ENCODE measurements at regions not wholly inside any gene's neighbourhood (a gene's known extent, or its start where the extent isn't known, plus 50 kb on each side); places are given as distances from the start of the nearest gene placed in this dataset.

GRCh38 chr2:78408795-78409118, 616.7 kb upstream of the REG3G start:
- Histone ChIP-seq H3K36me3 (ENCODE audit: control insufficient read depth in 2 of 3, insufficient read depth in 3 of 3, low read length in 3 of 3) (no peaks in the 10 kb centered on the region), H3K27me3 (ENCODE audit: control insufficient read depth in 2 of 2, insufficient read depth in 2 of 2, low read length in 2 of 2) (no peaks in the 10 kb centered on the region), H3K4me1 (ENCODE audit: control insufficient read depth in 2 of 2, insufficient read depth in 2 of 2, low read length in 2 of 2) (no peaks in the 10 kb centered on the region), H3K4me3 (ENCODE audit: low read length) (no peak overlapping the region), H3K27ac (ENCODE audit: low read depth, low read length) (no peak overlapping the region), H3K9me3 (ENCODE audit: control insufficient read depth in 2 of 3, low read length in 3 of 3) (no peaks in the 10 kb centered on the region)
- H3K9me3 Mint-ChIP-seq, result peaks cover 2 to 17% (median 8%) of the 10 kb centered on the region in 11 donors
- CTCF ChIA-PET, result no interaction called here
- DNase-seq (no peak), ATAC-seq (no peak)
- H3K4me1 Mint-ChIP-seq, result no peaks in the 10 kb centered on the region
- intact Hi-C loops (cut with micrococcal nuclease), result no loop called here
- H3K27ac Mint-ChIP-seq, result no peak overlapping the region
- POLR2A ChIA-PET, result no interaction called here
- H3K4me3 Mint-ChIP-seq, result no peak overlapping the region
- H3K27me3 Mint-ChIP-seq, result no peaks in the 10 kb centered on the region
- no peaks in the 10 kb centered on the region for H3K36me3 Mint-ChIP-seq

- no peaks in the 10 kb centered on the region for H3K27me3 Mint-ChIP-seq
- H3K9me3 Mint-ChIP-seq, result peaks cover 2 to 17% (median 11%) of the 10 kb centered on the region in 11 donors
- H3K27ac Mint-ChIP-seq, result no peak overlapping the region
- H3K27me3 ChIP-seq (ENCODE audit: control insufficient read depth in 2 of 2, insufficient read depth in 2 of 2, low read length in 2 of 2), result no peaks in the 10 kb centered on the region
- no peak overlapping the region for H3K4me3 ChIP-seq (ENCODE audit: low read length)
- H3K27ac ChIP-seq (ENCODE audit: low read depth, low read length), result no peak overlapping the region
- H3K4me1 ChIP-seq (ENCODE audit: control insufficient read depth in 2 of 2, insufficient read depth in 2 of 2, low read length in 2 of 2), result no peaks in the 10 kb centered on the region
- no peaks in the 10 kb centered on the region for H3K36me3 Mint-ChIP-seq
- no peaks in the 10 kb centered on the region for H3K36me3 ChIP-seq (ENCODE audit: control insufficient read depth in 2 of 3, insufficient read depth in 3 of 3, low read length in 3 of 3)
- no peaks in the 10 kb centered on the region for H3K9me3 ChIP-seq (ENCODE audit: control insufficient read depth in 2 of 3, low read length in 3 of 3)
- POLR2A ChIA-PET, result no interaction called here
- CTCF ChIA-PET, result no interaction called here
- intact Hi-C loops (cut with micrococcal nuclease), result no loop called here
- DNase-seq (no peak), ATAC-seq (no peak)
- no peak overlapping the region for H3K4me3 Mint-ChIP-seq
- no peaks in the 10 kb centered on the region for H3K4me1 Mint-ChIP-seq
Measured at GRCh38 chr2:78411303-78411702, 614.2 kb upstream of the REG3G start.

GRCh38 chr2:78416625-78417300, 608.7 kb upstream of the REG3G start:
- no peak for DNase-seq
- CTCF ChIA-PET, result no interaction called here
- intact Hi-C loops (cut with micrococcal nuclease), result no loop called here
- Mint-ChIP-seq H3K9me3 (peaks cover 0 to 22% (median 7%) of the 10 kb centered on the region in 11 donors), H3K4me3 (no peak overlapping the region), H3K36me3 (no peaks in the 10 kb centered on the region), H3K27me3 (no peaks in the 10 kb centered on the region), H3K4me1 (no peaks in the 10 kb centered on the region), H3K27ac (no peak overlapping the region)
- Histone ChIP-seq H3K4me1 (ENCODE audit: control insufficient read depth in 2 of 2, insufficient read depth in 2 of 2, low read length in 2 of 2) (no peaks in the 10 kb centered on the region), H3K9me3 (ENCODE audit: control insufficient read depth in 2 of 3, low read length in 3 of 3) (no peaks in the 10 kb centered on the region), H3K4me3 (ENCODE audit: low read length) (no peak overlapping the region), H3K27me3 (ENCODE audit: control insufficient read depth in 2 of 2, insufficient read depth in 2 of 2, low read length in 2 of 2) (no peaks in the 10 kb centered on the region), H3K36me3 (ENCODE audit: control insufficient read depth in 2 of 3, insufficient read depth in 3 of 3, low read length in 3 of 3) (no peaks in the 10 kb centered on the region), H3K27ac (ENCODE audit: low read depth, low read length) (no peak overlapping the region)
- POLR2A ChIA-PET, result no interaction called here
- no peak for ATAC-seq

- Histone ChIP-seq H3K27ac (ENCODE audit: low read depth, low read length) (no peak overlapping the region), H3K4me3 (ENCODE audit: low read length) (no peak overlapping the region), H3K9me3 (ENCODE audit: control insufficient read depth in 2 of 3, low read length in 3 of 3) (no peaks in the 10 kb centered on the region), H3K27me3 (ENCODE audit: control insufficient read depth in 2 of 2, insufficient read depth in 2 of 2, low read length in 2 of 2) (no peaks in the 10 kb centered on the region), H3K36me3 (ENCODE audit: control insufficient read depth in 2 of 3, insufficient read depth in 3 of 3, low read length in 3 of 3) (no peaks in the 10 kb centered on the region), H3K4me1 (ENCODE audit: control insufficient read depth in 2 of 2, insufficient read depth in 2 of 2, low read length in 2 of 2) (no peaks in the 10 kb centered on the region)
- ChIA-PET POLR2A (no interaction called here), CTCF (no interaction called here)
- no peaks in the 10 kb centered on the region for H3K36me3 Mint-ChIP-seq
- intact Hi-C loops (cut with micrococcal nuclease), result no loop called here
- DNase-seq (no peak), ATAC-seq (no peak)
- H3K9me3 Mint-ChIP-seq, result peaks cover 0 to 24% (median 7%) of the 10 kb centered on the region in 11 donors
- H3K27ac Mint-ChIP-seq, result no peak overlapping the region
- H3K4me1 Mint-ChIP-seq, result no peaks in the 10 kb centered on the region
- H3K4me3 Mint-ChIP-seq, result no peak overlapping the region
- H3K27me3 Mint-ChIP-seq, result no peaks in the 10 kb centered on the region
Measured at GRCh38 chr2:78417355-78417754, 608.1 kb upstream of the REG3G start.

- Mint-ChIP-seq H3K9me3 (peaks cover 0 to 24% (median 7%) of the 10 kb centered on the region in 11 donors), H3K36me3 (no peaks in the 10 kb centered on the region), H3K4me1 (no peaks in the 10 kb centered on the region), H3K4me3 (no peak overlapping the region), H3K27ac (no peak overlapping the region), H3K27me3 (no peaks in the 10 kb centered on the region)
- H3K4me1 ChIP-seq (ENCODE audit: control insufficient read depth in 2 of 2, insufficient read depth in 2 of 2, low read length in 2 of 2), result no peaks in the 10 kb centered on the region
- H3K36me3 ChIP-seq (ENCODE audit: control insufficient read depth in 2 of 3, insufficient read depth in 3 of 3, low read length in 3 of 3), result no peaks in the 10 kb centered on the region
- ChIA-PET POLR2A (no interaction called here), CTCF (interaction anchor here (0.6 kb wide), 1 partner anchor 78 kb away, joined by 3 read pairs; no protein-coding TSS in a partner anchor)
- no peaks in the 10 kb centered on the region for H3K9me3 ChIP-seq (ENCODE audit: control insufficient read depth in 2 of 3, low read length in 3 of 3)
- H3K27me3 ChIP-seq (ENCODE audit: control insufficient read depth in 2 of 2, insufficient read depth in 2 of 2, low read length in 2 of 2), result no peaks in the 10 kb centered on the region
- H3K27ac ChIP-seq (ENCODE audit: low read depth, low read length), result no peak overlapping the region
- ATAC-seq (no peak), DNase-seq (no peak)
- intact Hi-C loops (cut with micrococcal nuclease), result no loop called here
- H3K4me3 ChIP-seq (ENCODE audit: low read length), result no peak overlapping the region
Measured at GRCh38 chr2:78418021-78418420, 607.5 kb upstream of the REG3G start.

GRCh38 chr2:78420132-78420531, 605.4 kb upstream of the REG3G start:
- Mint-ChIP-seq H3K9me3 (peaks cover 0 to 29% (median 10%) of the 10 kb centered on the region in 11 donors), H3K4me1 (no peaks in the 10 kb centered on the region), H3K27ac (no peak overlapping the region), H3K27me3 (no peaks in the 10 kb centered on the region), H3K4me3 (no peak overlapping the region), H3K36me3 (peaks cover 0 to 4% (median 0%) of the 10 kb centered on the region in 5 donors)
- ChIA-PET CTCF (no interaction called here), POLR2A (no interaction called here)
- Histone ChIP-seq H3K36me3 (ENCODE audit: control insufficient read depth in 2 of 3, insufficient read depth in 3 of 3, low read length in 3 of 3) (no peaks in the 10 kb centered on the region), H3K4me1 (ENCODE audit: control insufficient read depth in 2 of 2, insufficient read depth in 2 of 2, low read length in 2 of 2) (no peaks in the 10 kb centered on the region), H3K4me3 (ENCODE audit: low read length) (no peak overlapping the region), H3K27ac (ENCODE audit: low read depth, low read length) (no peak overlapping the region), H3K27me3 (ENCODE audit: control insufficient read depth in 2 of 2, insufficient read depth in 2 of 2, low read length in 2 of 2) (no peaks in the 10 kb centered on the region), H3K9me3 (ENCODE audit: control insufficient read depth in 2 of 3, low read length in 3 of 3) (no peaks in the 10 kb centered on the region)
- intact Hi-C loops (cut with micrococcal nuclease), result no loop called here
- ATAC-seq (no peak), DNase-seq (no peak)

- peaks cover 0 to 4% (median 0%) of the 10 kb centered on the region in 5 donors for H3K36me3 Mint-ChIP-seq
- no peak overlapping the region for H3K27ac Mint-ChIP-seq
- CTCF ChIA-PET, result no interaction called here
- H3K9me3 ChIP-seq (ENCODE audit: control insufficient read depth in 2 of 3, low read length in 3 of 3), result no peaks in the 10 kb centered on the region
- no peak overlapping the region for H3K4me3 Mint-ChIP-seq
- POLR2A ChIA-PET, result no interaction called here
- H3K4me1 Mint-ChIP-seq, result no peaks in the 10 kb centered on the region
- peaks cover 0 to 28% (median 5%) of the 10 kb centered on the region in 11 donors for H3K9me3 Mint-ChIP-seq
- DNase-seq, result no peak
- H3K36me3 ChIP-seq (ENCODE audit: control insufficient read depth in 2 of 3, insufficient read depth in 3 of 3, low read length in 3 of 3), result no peaks in the 10 kb centered on the region
- H3K27ac ChIP-seq (ENCODE audit: low read depth, low read length), result no peak overlapping the region
- H3K4me3 ChIP-seq (ENCODE audit: low read length), result no peak overlapping the region
- H3K4me1 ChIP-seq (ENCODE audit: control insufficient read depth in 2 of 2, insufficient read depth in 2 of 2, low read length in 2 of 2), result no peaks in the 10 kb centered on the region
- no peaks in the 10 kb centered on the region for H3K27me3 ChIP-seq (ENCODE audit: control insufficient read depth in 2 of 2, insufficient read depth in 2 of 2, low read length in 2 of 2)
- ATAC-seq, result no peak
- intact Hi-C loops (cut with micrococcal nuclease), result no loop called here
- no peaks in the 10 kb centered on the region for H3K27me3 Mint-ChIP-seq
Measured at GRCh38 chr2:78423631-78424030, 601.9 kb upstream of the REG3G start.
